Gastroesophageal sphincter (tissue), 4 donors: ENCODE measurements at regions not wholly inside any gene's neighbourhood (a gene's known extent, or its start where the extent isn't known, plus 50 kb on each side); places are given as distances from the start of the nearest gene placed in this dataset.

Experiments used
- ATAC-seq: fragments of 150-250 bp; one replicate; pipeline ENCODE4 v1.9.1; 2016; ENCODE audit warnings: mild to moderate bottlenecking, moderate library complexity
- H3K27ac ChIP-seq, 4 donors: fragments of 200-600 bp; sonication (generic) in 3 of 4; 1 replicate in 3 of 4; 2 replicates in 1 of 4; pipeline ENCODE4 v1.5.1; 2016 to 2019
- H3K27me3 ChIP-seq: fragments of 200-600 bp; sonication (generic); one replicate; pipeline ENCODE4 v1.5.1; 2019
- H3K36me3 ChIP-seq, 2 donors: fragments of 200-600 bp; sonication (generic); one replicate each; pipeline ENCODE4 v1.5.1; 2019; ENCODE audit warnings: control low read depth in 1 of 2
- H3K4me1 ChIP-seq, 3 donors: fragments of 200-600 bp; sonication (generic); 1 replicate in 2 of 3; 2 replicates in 1 of 3; pipeline ENCODE4 v1.5.1; 2016 to 2019; ENCODE audit warnings: control low read depth in 2 of 3
- H3K4me3 ChIP-seq, 2 donors: fragments of 200-600 bp; sonication (generic); one replicate each; pipeline ENCODE4 v1.5.1; 2019; ENCODE audit warnings: mild to moderate bottlenecking in 1 of 2, moderate library complexity in 1 of 2
- H3K9me3 ChIP-seq, 3 donors: fragments of 200-600 bp; sonication (generic); one replicate each; pipeline ENCODE4 v1.5.1; 2017 to 2019; ENCODE audit warnings: control low read depth in 2 of 3
- CTCF ChIP-seq, 4 experiments: fragments of 200-600 bp in 2 of 4; fragments of 450-650 bp in 2 of 4; sonication (generic) in 1 of 4; IDR thresholded peaks; one replicate each; pipeline ENCODE4 v1.5.1; 2017 to 2019; ENCODE audit warnings: antibody characterized with exemption in 4 of 4, mild to moderate bottlenecking in 2 of 4, moderate library complexity in 2 of 4
- EP300 ChIP-seq: sonication (generic); formaldehyde crosslinking; IDR thresholded peaks from one replicate; pipeline ENCODE4 v1.6.1; 2017; ENCODE audit warnings: antibody characterized with exemption, mild to moderate bottlenecking
- POLR2A ChIP-seq, 2 donors: fragments of 450-650 bp; IDR thresholded peaks; one replicate each; pipeline ENCODE4 v1.6.1; 2017; ENCODE audit warnings: antibody characterized with exemption in 2 of 2, mild to moderate bottlenecking in 2 of 2, moderate library complexity in 1 of 2
- POLR2AphosphoS5 ChIP-seq: sonication (generic); formaldehyde crosslinking; IDR thresholded peaks from one replicate; pipeline ENCODE4 v1.6.1; 2017; ENCODE audit warnings: antibody characterized with exemption
- WGBS, 2 donors: methylation state at CpG; one replicate each; pipeline ENCODE4 v1.1.5; 2018; ENCODE audit warnings: low coverage in 1 of 2; 5-methylcytosine and 5-hydroxymethylcytosine counted together

GRCh38 chr16:35411156-35411555 lies 1951.7 kb downstream of the TP53TG3F start:
- H3K27me3 ChIP-seq, result no peaks in the 10 kb centered on the region
- no peak for ATAC-seq
- peaks cover 0 to 13% (median 0%) of the 10 kb centered on the region in 3 donors for H3K9me3 ChIP-seq
- TF ChIP-seq POLR2A (IDR thresholded peaks at IDR 0.05) (no peak), CTCF (IDR thresholded peaks at IDR 0.05) (no peak)
- WGBS, 2 donors, result 70% methylated on average over 1 of the region's 1 CpG; no CpG with 5 or more reads in 1 of the 2 donors
- H3K4me3 ChIP-seq, result no peak overlapping the region
- H3K36me3 ChIP-seq, result no peaks in the 10 kb centered on the region
- no peaks in the 10 kb centered on the region for H3K4me1 ChIP-seq
- no peak overlapping the region for H3K27ac ChIP-seq

GRCh38 chr16:35414139-35414538 lies 1954.7 kb downstream of the TP53TG3F start:
- H3K27ac ChIP-seq, result no peak overlapping the region
- WGBS, 2 donors, result 87% methylated on average over 9 of the region's 14 CpGs; no CpG with 5 or more reads in 1 of the 2 donors
- H3K36me3 ChIP-seq, result no peaks in the 10 kb centered on the region
- H3K4me3 ChIP-seq, result no peak overlapping the region
- TF ChIP-seq POLR2A (IDR thresholded peaks at IDR 0.05) (no peak), EP300 (no peak), CTCF (IDR thresholded peaks at IDR 0.05) (no peak), POLR2AphosphoS5 (no peak)
- peaks cover 0 to 13% (median 0%) of the 10 kb centered on the region in 3 donors for H3K9me3 ChIP-seq
- no peaks in the 10 kb centered on the region for H3K27me3 ChIP-seq
- ATAC-seq, result no peak
- no peaks in the 10 kb centered on the region for H3K4me1 ChIP-seq

- no peak overlapping the region for H3K4me3 ChIP-seq
- no peaks in the 10 kb centered on the region for H3K36me3 ChIP-seq
- ATAC-seq, result no peak
- H3K27ac ChIP-seq, result no peak overlapping the region
- no peak for TF ChIP-seq CTCF (IDR thresholded peaks at IDR 0.05)
- TF ChIP-seq EP300, result no peak
- no peak for TF ChIP-seq POLR2AphosphoS5
- TF ChIP-seq POLR2A (IDR thresholded peaks at IDR 0.05), result no peak
- peaks cover 0 to 13% (median 0%) of the 10 kb centered on the region in 3 donors for H3K9me3 ChIP-seq
- WGBS, 2 donors, result 80% methylated on average over 5 of the region's 19 CpGs; no CpG with 5 or more reads in 1 of the 2 donors
- H3K27me3 ChIP-seq, result no peaks in the 10 kb centered on the region
- no peaks in the 10 kb centered on the region for H3K4me1 ChIP-seq
Measured at GRCh38 chr16:35414563-35414962, 1955.2 kb downstream of the TP53TG3F start.

- no CpG with 5 or more reads among the region's 32 CpGs for WGBS, 2 donors
Measured at GRCh38 chr16:35425270-35425669, 1965.9 kb downstream of the TP53TG3F start.

More at GRCh38 chr16:35425270-35425669, 1965.9 kb downstream of the TP53TG3F start:
- Histone ChIP-seq H3K27me3 (peaks cover 6% of the 10 kb centered on the region), H3K4me1 (no peaks in the 10 kb centered on the region), H3K36me3 (no peaks in the 10 kb centered on the region), H3K27ac (no peak overlapping the region), H3K9me3 (peaks cover 0 to 10% (median 0%) of the 10 kb centered on the region in 3 donors), H3K4me3 (no peak overlapping the region)
- TF ChIP-seq EP300 (no peak), POLR2AphosphoS5 (no peak), CTCF (IDR thresholded peaks at IDR 0.05) (no peak), POLR2A (IDR thresholded peaks at IDR 0.05) (no peak)
- ATAC-seq, result no peak
